HEK293 (cell line): ENCODE measurements at regions not wholly inside any gene's neighbourhood (a gene's known extent, or its start where the extent isn't known, plus 50 kb on each side); places are given as distances from the start of the nearest gene placed in this dataset.

Experiments
- CTCF ChIA-PET: fragments of 350-600 bp; formaldehyde crosslinking; extraction: SDS; loops from one replicate; lab custom pipeline; 2021; ENCODE audit warnings: antibody characterized with exemption; lab: Yijun Ruan, JAX
- POLR2A ChIA-PET: fragments of 300-600 bp; formaldehyde crosslinking; extraction: SDS; loops from one replicate; lab custom pipeline; 2020; ENCODE audit warnings: antibody characterized with exemption, inconsistent platforms; lab: Yijun Ruan, JAX
- H3K27ac ChIP-seq: fragments of 200-500 bp; sonication (Bioruptor generic); 2 replicates; pipeline ENCODE4 v1.5.1; 2014; ENCODE audit warnings: low read depth, low read length, control low read depth, inconsistent platforms; ENCODE audit errors: extremely low read depth
- H3K36me3 ChIP-seq, 2 experiments: fragments of 200-500 bp in 1 of 2; sonication (Bioruptor generic) in 1 of 2; 1 replicate in 1 of 2; 2 replicates in 1 of 2; pipeline ENCODE4 v1.5.1; 2014 to 2017; ENCODE audit warnings: inconsistent platforms in 2 of 2, low read length in 2 of 2; ENCODE audit not compliant: control insufficient read depth in 2 of 2, insufficient read depth in 1 of 2
- H3K4me1 ChIP-seq: fragments of 200-500 bp; sonication (Bioruptor generic); 2 replicates; pipeline ENCODE4 v1.5.1; 2014; ENCODE audit warnings: mild to moderate bottlenecking, low read length, inconsistent platforms; ENCODE audit not compliant: control insufficient read depth, insufficient read depth
- H3K4me3 ChIP-seq: 2 replicates; pipeline ENCODE4 v1.5.1; 2011; ENCODE audit warnings: low read depth, mild to moderate bottlenecking, control low read depth, low read length, moderate library complexity
- H3K9me3 ChIP-seq: fragments of 200-500 bp; sonication (Bioruptor generic); 2 replicates; pipeline ENCODE4 v1.5.1; 2014; ENCODE audit warnings: low read depth, low read length, inconsistent platforms; ENCODE audit not compliant: control insufficient read depth, insufficient read depth
- HOXC10 ChIP-seq: sonication (generic); formaldehyde crosslinking; IDR thresholded peaks from 2 replicates; pipeline ENCODE4 v1.8.1; 2023; ENCODE audit warnings: mild to moderate bottlenecking, missing genetic modification reagents
- PRDM1 ChIP-seq: fragments of 450-650 bp; formaldehyde crosslinking; IDR thresholded peaks from 2 replicates; pipeline ENCODE4; 2016; ENCODE audit warnings: missing biosample characterization, missing genetic modification characterization
- PRDM2 ChIP-seq: fragments of 450-650 bp; formaldehyde crosslinking; IDR thresholded peaks from 2 replicates; pipeline ENCODE4 v1.5.1; 2016; ENCODE audit warnings: missing biosample characterization, missing genetic modification characterization, borderline replicate concordance
- PRDM6 ChIP-seq: fragments of 450-650 bp; formaldehyde crosslinking; IDR thresholded peaks from 2 replicates; pipeline ENCODE4 v1.5.1; 2017; ENCODE audit warnings: missing biosample characterization, missing genetic modification characterization
- WT1 ChIP-seq: fragments of 450-650 bp; formaldehyde crosslinking; IDR thresholded peaks from 2 replicates; pipeline ENCODE4 v1.5.1; 2016; ENCODE audit warnings: missing biosample characterization, missing genetic modification characterization
- ZNF202 ChIP-seq: fragments of 450-650 bp; formaldehyde crosslinking; IDR thresholded peaks from 2 replicates; pipeline ENCODE4 v1.5.1; 2016; ENCODE audit warnings: missing biosample characterization, missing genetic modification characterization, borderline replicate concordance
- ZNF239 ChIP-seq: fragments of 450-650 bp; formaldehyde crosslinking; IDR thresholded peaks from 2 replicates; pipeline ENCODE4 v1.5.1; 2016; ENCODE audit warnings: missing biosample characterization, missing genetic modification characterization
- ZNF366 ChIP-seq: fragments of 450-650 bp; formaldehyde crosslinking; conservative IDR thresholded peaks from 2 replicates; pipeline ENCODE4 v1.5.1; 2016; ENCODE audit warnings: missing biosample characterization, missing genetic modification characterization
- ZNF394 ChIP-seq: fragments of 450-650 bp; formaldehyde crosslinking; IDR thresholded peaks from 2 replicates; pipeline ENCODE4 v1.5.1; 2016; ENCODE audit warnings: missing biosample characterization, missing genetic modification characterization, mild to moderate bottlenecking, moderate library complexity, borderline replicate concordance
- ZNF398 ChIP-seq: fragments of 450-650 bp; formaldehyde crosslinking; IDR thresholded peaks from 2 replicates; pipeline ENCODE4 v1.5.1; 2017; ENCODE audit warnings: missing biosample characterization, missing genetic modification characterization
- ZNF529 ChIP-seq: fragments of 450-650 bp; formaldehyde crosslinking; IDR thresholded peaks from 2 replicates; pipeline ENCODE4 v1.5.1; 2017; ENCODE audit warnings: missing genetic modification characterization, missing biosample characterization; ENCODE audit not compliant: insufficient replicate concordance
- ZNF561 ChIP-seq: fragments of 450-650 bp; IDR thresholded peaks from 2 replicates; pipeline ENCODE4 v1.5.1; 2018; ENCODE audit warnings: missing biosample characterization, missing genetic modification characterization, borderline replicate concordance
- ZNF571 ChIP-seq: fragments of 450-650 bp; formaldehyde crosslinking; IDR thresholded peaks from 2 replicates; pipeline ENCODE4 v1.5.0; 2017; ENCODE audit warnings: missing biosample characterization, missing genetic modification characterization
- ZNF639 ChIP-seq: fragments of 450-650 bp; formaldehyde crosslinking; IDR thresholded peaks from 2 replicates; pipeline ENCODE4 v1.5.1; 2016; ENCODE audit warnings: missing biosample characterization, missing genetic modification characterization
- ZNF768 ChIP-seq: fragments of 450-650 bp; formaldehyde crosslinking; IDR thresholded peaks from 2 replicates; pipeline ENCODE4 v1.5.1; 2018; ENCODE audit warnings: missing biosample characterization, mild to moderate bottlenecking, missing genetic modification characterization
- ZSCAN30 ChIP-seq: fragments of 450-650 bp; IDR thresholded peaks from 2 replicates; pipeline ENCODE4 v1.5.1; 2018; ENCODE audit warnings: missing biosample characterization, mild to moderate bottlenecking, missing genetic modification characterization, moderate library complexity
- TF ChIP-seq, protein P1 (sequence below): fragments of 450-650 bp; formaldehyde crosslinking; IDR thresholded peaks from 2 replicates; pipeline ENCODE4 v1.5.1; 2016; ENCODE audit warnings: missing biosample characterization, missing genetic modification characterization, borderline replicate concordance

DNA sequence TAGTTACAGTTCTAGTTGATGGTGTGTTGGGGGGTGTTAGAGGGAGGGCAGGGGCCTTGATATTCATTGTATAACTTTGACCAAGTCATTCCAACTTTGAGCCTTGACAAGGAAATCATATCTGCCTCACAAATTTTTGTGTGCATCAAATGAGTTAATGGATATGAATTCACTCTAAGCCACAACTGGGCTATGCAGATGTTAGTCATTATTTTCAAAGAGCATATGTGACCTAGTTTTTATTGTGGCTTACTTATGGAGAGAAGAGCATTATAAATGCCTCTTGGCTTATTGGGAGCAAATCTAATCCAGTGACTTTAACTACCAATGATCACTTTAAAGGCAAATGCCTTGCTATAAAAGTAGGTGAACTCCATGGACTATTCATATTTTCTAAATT lies 250.2 kb downstream of the LPIN1 start:
- ChIA-PET CTCF (no interaction called here), POLR2A (no interaction called here)
- TF ChIP-seq PRDM1 (tag by site-specific recombination) (no peak), ZNF239 (tag by site-specific recombination) (no peak), PRDM2 (tag by site-specific recombination) (no peak), WT1 (tag by site-specific recombination) (no peak), HOXC10 (CRISPR knock-in tag) (no peak), ZNF639 (tag by site-specific recombination) (no peak), ZNF366 (no peak), ZNF394 (no peak), ZNF768 (tag by site-specific recombination) (no peak), ZNF571 (no peak), PRDM6 (tag by site-specific recombination) (no peak), ZNF398 (tag by site-specific recombination) (no peak), ZNF202 (tag by site-specific recombination) (no peak), ZSCAN30 (no peak), ZNF529 (tag by site-specific recombination) (no peak), ZNF561 (tag by site-specific recombination) (no peak)
- TF ChIP-seq, protein P1, sequence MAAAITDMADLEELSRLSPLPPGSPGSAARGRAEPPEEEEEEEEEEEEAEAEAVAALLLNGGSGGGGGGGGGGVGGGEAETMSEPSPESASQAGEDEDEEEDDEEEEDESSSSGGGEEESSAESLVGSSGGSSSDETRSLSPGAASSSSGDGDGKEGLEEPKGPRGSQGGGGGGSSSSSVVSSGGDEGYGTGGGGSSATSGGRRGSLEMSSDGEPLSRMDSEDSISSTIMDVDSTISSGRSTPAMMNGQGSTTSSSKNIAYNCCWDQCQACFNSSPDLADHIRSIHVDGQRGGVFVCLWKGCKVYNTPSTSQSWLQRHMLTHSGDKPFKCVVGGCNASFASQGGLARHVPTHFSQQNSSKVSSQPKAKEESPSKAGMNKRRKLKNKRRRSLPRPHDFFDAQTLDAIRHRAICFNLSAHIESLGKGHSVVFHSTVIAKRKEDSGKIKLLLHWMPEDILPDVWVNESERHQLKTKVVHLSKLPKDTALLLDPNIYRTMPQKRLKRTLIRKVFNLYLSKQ (tag by site-specific recombination): no peak
- Histone ChIP-seq H3K36me3 (no peaks in the 10 kb centered on the region), H3K4me1 (no peaks in the 10 kb centered on the region), H3K27ac (no peak overlapping the region), H3K4me3 (no peak overlapping the region), H3K9me3 (no peaks in the 10 kb centered on the region)
